IMR-90 (cell line): ENCODE measurements at regions not wholly inside any gene's neighbourhood (a gene's known extent, or its start where the extent isn't known, plus 50 kb on each side); places are given as distances from the start of the nearest gene placed in this dataset.

Experiments used
- ATAC-seq: fragments of 200-7000 bp; cut with Tn5 transposase; 2 replicates; pipeline ENCODE4 v1.9.1; 2020; ENCODE audit warnings: low read depth, mild to moderate bottlenecking, moderate library complexity
- BruUV-seq: library from RNA; stranded (reverse); fragments of 400-500 nt; replicated peaks from 2 replicates; lab custom pipeline; 2021; lab: Mats Ljungman, UMichigan
- CTCF ChIA-PET: fragments of 300-600 bp; formaldehyde crosslinking; extraction: SDS; loops from one replicate; lab custom pipeline; 2021; ENCODE audit warnings: antibody characterized with exemption; lab: Yijun Ruan, JAX
- POLR2A ChIA-PET: fragments of 300-600 bp; sonication (Branson Sonifier 250); formaldehyde crosslinking; loops from one replicate; lab custom pipeline; 2022; ENCODE audit warnings: antibody characterized with exemption; ENCODE audit not compliant: unreplicated experiment; lab: Charles Lee
- DNase-seq: peaks from one replicate; pipeline ENCODE4 v3.0.0; 2013
- H2AFZ ChIP-seq: replicated peaks from 2 replicates; pipeline ENCODE3; 2013; ENCODE audit warnings: low read length, mild to moderate bottlenecking; ENCODE audit not compliant: poor library complexity
- H2AK5ac ChIP-seq: 2 replicates; pipeline ENCODE4 v1.6.1; 2013; ENCODE audit warnings: low read depth, low read length, inconsistent platforms
- H2AK9ac ChIP-seq: replicated peaks from 2 replicates; pipeline ENCODE3; 2013; ENCODE audit warnings: mild to moderate bottlenecking, low read depth, low read length, moderate library complexity; ENCODE audit not compliant: poor library complexity
- H2BK120ac ChIP-seq: 2 replicates; pipeline ENCODE4 v1.6.1; 2013; ENCODE audit warnings: low read depth, low read length, inconsistent platforms
- H2BK15ac ChIP-seq: 3 replicates; pipeline ENCODE4 v1.6.1; 2013; ENCODE audit warnings: low read depth, low read length, inconsistent platforms
- H2BK20ac ChIP-seq: 2 replicates; pipeline ENCODE4 v1.6.1; 2013; ENCODE audit warnings: low read depth, mild to moderate bottlenecking, inconsistent platforms, low read length, moderate library complexity
- H2BK5ac ChIP-seq: 2 replicates; pipeline ENCODE4 v1.6.1; 2013; ENCODE audit warnings: mild to moderate bottlenecking, low read depth, low read length, inconsistent platforms; ENCODE audit not compliant: poor library complexity, severe bottlenecking
- H3K14ac ChIP-seq: replicated peaks from 2 replicates; pipeline ENCODE4 v1.6.1; 2013; ENCODE audit warnings: low read depth, low read length, inconsistent platforms
- H3K18ac ChIP-seq: 2 replicates; pipeline ENCODE4 v1.6.1; 2013; ENCODE audit warnings: low read depth, low read length, control low read depth
- H3K23ac ChIP-seq: 2 replicates; pipeline ENCODE4 v1.6.1; 2013; ENCODE audit warnings: low read depth, low read length, inconsistent platforms
- H3K27ac ChIP-seq: 2 replicates; pipeline ENCODE4 v1.5.1; 2013; ENCODE audit warnings: mild to moderate bottlenecking, control low read depth, low read length; ENCODE audit not compliant: insufficient read depth
- H3K27me3 ChIP-seq: 2 replicates; pipeline ENCODE4 v1.6.1; 2013; ENCODE audit warnings: low read length; ENCODE audit not compliant: control insufficient read depth, insufficient read depth
- H3K36me3 ChIP-seq: 2 replicates; pipeline ENCODE4 v1.6.1; 2013; ENCODE audit warnings: low read length, mixed read lengths; ENCODE audit not compliant: control insufficient read depth, insufficient read depth
- H3K4ac ChIP-seq: 2 replicates; pipeline ENCODE4 v1.6.1; 2013; ENCODE audit warnings: low read depth, low read length, inconsistent platforms
- H3K4me1 ChIP-seq: 2 replicates; pipeline ENCODE4 v1.6.1; 2013; ENCODE audit warnings: low read length, mixed read lengths; ENCODE audit not compliant: control insufficient read depth, insufficient read depth
- H3K4me2 ChIP-seq: 2 replicates; pipeline ENCODE4 v1.6.1; 2013; ENCODE audit warnings: low read depth, mild to moderate bottlenecking, control low read depth, low read length, moderate library complexity
- H3K4me3 ChIP-seq: 2 replicates; pipeline ENCODE4 v1.5.1; 2013; ENCODE audit warnings: low read depth, mild to moderate bottlenecking, control low read depth, low read length, moderate library complexity; ENCODE audit not compliant: insufficient read depth
- H3K56ac ChIP-seq: 2 replicates; pipeline ENCODE4 v1.6.1; 2013; ENCODE audit warnings: low read length, inconsistent platforms; ENCODE audit not compliant: insufficient read depth; ENCODE audit errors: extremely low read depth
- H3K79me1 ChIP-seq, 2 experiments: 2 replicates each; pipeline ENCODE4 v1.6.1; 2013; ENCODE audit warnings: low read length in 2 of 2, inconsistent platforms in 1 of 2, low read depth in 1 of 2
- H3K9ac ChIP-seq: 2 replicates; pipeline ENCODE4 v1.6.1; 2013; ENCODE audit warnings: low read depth, low read length, control low read depth
- H3K9me1 ChIP-seq: 2 replicates; pipeline ENCODE4 v1.6.1; 2013; ENCODE audit warnings: low read length, inconsistent platforms; ENCODE audit not compliant: insufficient read depth
- H3K9me3 ChIP-seq: 2 replicates; pipeline ENCODE4 v1.6.1; 2013; ENCODE audit warnings: low read length; ENCODE audit not compliant: control insufficient read depth, insufficient read depth
- H4K20me1 ChIP-seq: 2 replicates; pipeline ENCODE4 v1.6.1; 2013; ENCODE audit warnings: low read length, inconsistent platforms; ENCODE audit not compliant: insufficient read depth
- H4K5ac ChIP-seq: 2 replicates; pipeline ENCODE4 v1.6.1; 2013; ENCODE audit warnings: mild to moderate bottlenecking, low read depth, low read length, control low read depth
- H4K8ac ChIP-seq, 2 experiments: 2 replicates each; pipeline ENCODE4 v1.6.1; 2013; ENCODE audit warnings: low read depth in 2 of 2, low read length in 2 of 2, control low read depth in 1 of 2, inconsistent platforms in 1 of 2
- H4K91ac ChIP-seq: 2 replicates; pipeline ENCODE4 v1.6.1; 2013; ENCODE audit warnings: low read depth, low read length, inconsistent platforms; ENCODE audit not compliant: insufficient read depth
- BHLHE40 ChIP-seq: fragments of 150-350 bp; IDR thresholded peaks from 2 replicates; pipeline ENCODE4 v1.6.1; 2016; ENCODE audit warnings: mild to moderate bottlenecking, low read depth, low read length
- CEBPB ChIP-seq: IDR thresholded peaks from 2 replicates; pipeline ENCODE4 v1.6.1; 2012; ENCODE audit warnings: low read depth, low read length, improper control_type of control experiment
- CHD1 ChIP-seq: IDR thresholded peaks from 2 replicates; pipeline ENCODE4 v1.6.1; 2012; ENCODE audit warnings: low read depth, low read length, improper control_type of control experiment
- FOS ChIP-seq: fragments of 150-350 bp; IDR thresholded peaks from 2 replicates; pipeline ENCODE4 v1.6.1; 2016; ENCODE audit warnings: low read depth, low read length
- MAFK ChIP-seq: IDR thresholded peaks from 2 replicates; pipeline ENCODE4 v1.6.1; 2012; ENCODE audit warnings: low read depth, low read length, improper control_type of control experiment
- MAZ ChIP-seq: IDR thresholded peaks from 2 replicates; pipeline ENCODE4 v1.6.1; 2012; ENCODE audit warnings: low read depth, mild to moderate bottlenecking, low read length, improper control_type of control experiment, moderate library complexity, borderline replicate concordance
- MXI1 ChIP-seq: IDR thresholded peaks from 2 replicates; pipeline ENCODE4 v1.6.1; 2012; ENCODE audit warnings: low read depth, mild to moderate bottlenecking, low read length, moderate library complexity, borderline replicate concordance
- NFE2L2 ChIP-seq: fragments of 150-350 bp; IDR thresholded peaks from 2 replicates; pipeline ENCODE4 v1.6.1; 2016; ENCODE audit warnings: low read depth, mild to moderate bottlenecking, low read length
- POLR2A ChIP-seq: IDR thresholded peaks from 2 replicates; pipeline ENCODE4 v1.6.1; 2012; ENCODE audit warnings: mild to moderate bottlenecking, low read depth, low read length
- RAD21 ChIP-seq: IDR thresholded peaks from 2 replicates; pipeline ENCODE4 v1.6.1; 2012; ENCODE audit warnings: low read length, improper control_type of control experiment
- RCOR1 ChIP-seq: IDR thresholded peaks from 2 replicates; pipeline ENCODE4 v1.6.1; 2012; ENCODE audit warnings: mild to moderate bottlenecking, low read length, improper control_type of control experiment; ENCODE audit not compliant: insufficient replicate concordance
- RFX5 ChIP-seq: IDR thresholded peaks from 2 replicates; pipeline ENCODE4 v1.8.0; 2012; ENCODE audit warnings: low read depth, mild to moderate bottlenecking, low read length, moderate library complexity
- SMC3 ChIP-seq: fragments of 150-350 bp; IDR thresholded peaks from 2 replicates; pipeline ENCODE4 v1.6.1; 2016; ENCODE audit warnings: low read depth, mild to moderate bottlenecking, antibody characterized with exemption, low read length, moderate library complexity
- WGBS, 2 experiments: methylation state at CpG; one replicate each; pipeline versions ENCODE4 v1.1.5 to v1.1.7; 2013; ENCODE audit warnings: missing lambda C conversion rate in 2 of 2; ENCODE audit not compliant: insufficient read length in 1 of 2; ENCODE audit errors: extremely low coverage in 2 of 2; 5-methylcytosine and 5-hydroxymethylcytosine counted together
- dilution Hi-C: fragments of 300-500 bp; cut with HindIII; formaldehyde crosslinking; loops from one replicate; pipeline ENCODE4 v1.14.3; 2018; ENCODE audit warnings: low sequenced_read_pairs; ENCODE audit not compliant: unreplicated experiment
- in situ Hi-C: fragments of 300-500 bp; cut with MboI; formaldehyde crosslinking; loops from 3 replicates; pipeline ENCODE4 v1.14.3; 2019; ENCODE audit warnings: low sequenced_read_pairs, inconsistent platforms, mixed read lengths
- intact Hi-C: fragments of 100-400 bp; cut with micrococcal nuclease; formaldehyde crosslinking; loops from 2 replicates; pipeline ENCODE4 v1.10.0; 2022
- TF ChIP-seq, protein P1 (sequence below): conservative IDR thresholded peaks from 2 replicates; pipeline ENCODE4 v1.5.1; 2012; ENCODE audit warnings: mild to moderate bottlenecking, low read depth, low read length, improper control_type of control experiment
- TF ChIP-seq, protein P2 (sequence below): fragments of 150-350 bp; IDR thresholded peaks from 2 replicates; pipeline ENCODE4 v1.6.1; 2017; ENCODE audit warnings: mild to moderate bottlenecking, antibody characterized with exemption, low read length, low read depth
- TF ChIP-seq, protein P3 (sequence below): fragments of 150-350 bp; IDR thresholded peaks from 2 replicates; pipeline ENCODE4 v1.6.1; 2016; ENCODE audit warnings: low read depth, mild to moderate bottlenecking, low read length, moderate library complexity, borderline replicate concordance

DNA sequence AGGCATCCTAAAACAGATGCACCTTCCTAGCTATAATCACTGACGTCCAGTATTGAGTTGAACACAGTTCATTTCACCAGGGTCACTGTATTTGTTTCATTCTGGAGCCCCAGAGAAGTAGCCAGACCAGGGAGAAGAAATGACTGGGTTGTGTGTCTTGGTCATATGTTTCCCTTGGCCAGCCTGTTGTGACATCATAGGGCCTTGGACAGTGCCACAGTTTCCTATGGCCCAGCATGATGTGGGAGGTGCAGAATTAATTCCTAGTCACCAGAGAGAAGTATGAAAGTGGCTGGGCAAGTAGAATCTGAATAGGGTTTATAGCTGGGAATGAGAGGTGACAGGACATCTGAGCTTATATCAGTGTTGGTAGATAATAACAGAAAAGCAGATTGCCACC, 84.0 kb upstream of the ZBED5 start:
- no peak overlapping the region for H3K4ac ChIP-seq
- H3K27ac ChIP-seq, result no peak overlapping the region
- no peak overlapping the region for H4K91ac ChIP-seq
- H4K8ac ChIP-seq, result no peak overlapping the region
- no peak overlapping the region for H2BK15ac ChIP-seq
- POLR2A ChIA-PET, result no interaction called here
- H2AK9ac ChIP-seq, result no peak overlapping the region
- ATAC-seq (no peak), DNase-seq (no peak)
- H3K4me3 ChIP-seq, result no peak overlapping the region
- H3K14ac ChIP-seq, result no peak overlapping the region
- H2AFZ ChIP-seq, result no peak overlapping the region
- no CpG with 5 or more reads among the region's 1 CpG for WGBS, 2 experiments
- no peak overlapping the region for H3K18ac ChIP-seq
- in situ Hi-C loops, result loop anchor here (5.0 kb wide), 1 partner anchor 70 kb away; no protein-coding TSS in a partner anchor
- H4K5ac ChIP-seq, result no peak overlapping the region
- H3K56ac ChIP-seq, result no peak overlapping the region
- H3K4me2 ChIP-seq, result no peak overlapping the region
- H3K23ac ChIP-seq, result no peak overlapping the region
- H3K9me3 ChIP-seq, result no peaks in the 10 kb centered on the region
- no peak overlapping the region for H2BK5ac ChIP-seq
- no peaks in the 10 kb centered on the region for H3K4me1 ChIP-seq
- no peaks in the 10 kb centered on the region for H4K20me1 ChIP-seq
- dilution Hi-C loops, result no loop called here
- no peak overlapping the region for H2AK5ac ChIP-seq
- CTCF ChIA-PET, result interaction anchor here (0.6 to 2.3 kb wide), 3 partner anchors 8 to 805 kb away, joined by 3 to 11 read pairs (median 5); no protein-coding TSS in a partner anchor
- intact Hi-C loops, result no loop called here
- no peak overlapping the region for H2BK120ac ChIP-seq
- no TSS peak for BruUV-seq
- peaks cover 32% of the 10 kb centered on the region for H3K27me3 ChIP-seq
- H3K79me1 ChIP-seq, result no peaks in the 10 kb centered on the region
- no peak overlapping the region for H3K9ac ChIP-seq
- H3K36me3 ChIP-seq, result no peaks in the 10 kb centered on the region
- no peaks in the 10 kb centered on the region for H3K9me1 ChIP-seq
- H2BK20ac ChIP-seq, result no peak overlapping the region
- TF ChIP-seq MAFK, result no peak
- TF ChIP-seq NFE2L2, result no peak
- TF ChIP-seq MXI1, result no peak
- TF ChIP-seq, protein P1, sequence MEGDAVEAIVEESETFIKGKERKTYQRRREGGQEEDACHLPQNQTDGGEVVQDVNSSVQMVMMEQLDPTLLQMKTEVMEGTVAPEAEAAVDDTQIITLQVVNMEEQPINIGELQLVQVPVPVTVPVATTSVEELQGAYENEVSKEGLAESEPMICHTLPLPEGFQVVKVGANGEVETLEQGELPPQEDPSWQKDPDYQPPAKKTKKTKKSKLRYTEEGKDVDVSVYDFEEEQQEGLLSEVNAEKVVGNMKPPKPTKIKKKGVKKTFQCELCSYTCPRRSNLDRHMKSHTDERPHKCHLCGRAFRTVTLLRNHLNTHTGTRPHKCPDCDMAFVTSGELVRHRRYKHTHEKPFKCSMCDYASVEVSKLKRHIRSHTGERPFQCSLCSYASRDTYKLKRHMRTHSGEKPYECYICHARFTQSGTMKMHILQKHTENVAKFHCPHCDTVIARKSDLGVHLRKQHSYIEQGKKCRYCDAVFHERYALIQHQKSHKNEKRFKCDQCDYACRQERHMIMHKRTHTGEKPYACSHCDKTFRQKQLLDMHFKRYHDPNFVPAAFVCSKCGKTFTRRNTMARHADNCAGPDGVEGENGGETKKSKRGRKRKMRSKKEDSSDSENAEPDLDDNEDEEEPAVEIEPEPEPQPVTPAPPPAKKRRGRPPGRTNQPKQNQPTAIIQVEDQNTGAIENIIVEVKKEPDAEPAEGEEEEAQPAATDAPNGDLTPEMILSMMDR, result no peak
- TF ChIP-seq RCOR1, result no peak
- TF ChIP-seq CHD1, result no peak
- TF ChIP-seq RAD21, result no peak
- no peak for TF ChIP-seq BHLHE40
- TF ChIP-seq RFX5, result no peak
- TF ChIP-seq CEBPB, result no peak
- no peak for TF ChIP-seq SMC3
- TF ChIP-seq MAZ, result no peak
- TF ChIP-seq POLR2A, result no peak
- TF ChIP-seq, protein P2, sequence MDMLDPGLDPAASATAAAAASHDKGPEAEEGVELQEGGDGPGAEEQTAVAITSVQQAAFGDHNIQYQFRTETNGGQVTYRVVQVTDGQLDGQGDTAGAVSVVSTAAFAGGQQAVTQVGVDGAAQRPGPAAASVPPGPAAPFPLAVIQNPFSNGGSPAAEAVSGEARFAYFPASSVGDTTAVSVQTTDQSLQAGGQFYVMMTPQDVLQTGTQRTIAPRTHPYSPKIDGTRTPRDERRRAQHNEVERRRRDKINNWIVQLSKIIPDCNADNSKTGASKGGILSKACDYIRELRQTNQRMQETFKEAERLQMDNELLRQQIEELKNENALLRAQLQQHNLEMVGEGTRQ, result no peak
- TF ChIP-seq, protein P3, sequence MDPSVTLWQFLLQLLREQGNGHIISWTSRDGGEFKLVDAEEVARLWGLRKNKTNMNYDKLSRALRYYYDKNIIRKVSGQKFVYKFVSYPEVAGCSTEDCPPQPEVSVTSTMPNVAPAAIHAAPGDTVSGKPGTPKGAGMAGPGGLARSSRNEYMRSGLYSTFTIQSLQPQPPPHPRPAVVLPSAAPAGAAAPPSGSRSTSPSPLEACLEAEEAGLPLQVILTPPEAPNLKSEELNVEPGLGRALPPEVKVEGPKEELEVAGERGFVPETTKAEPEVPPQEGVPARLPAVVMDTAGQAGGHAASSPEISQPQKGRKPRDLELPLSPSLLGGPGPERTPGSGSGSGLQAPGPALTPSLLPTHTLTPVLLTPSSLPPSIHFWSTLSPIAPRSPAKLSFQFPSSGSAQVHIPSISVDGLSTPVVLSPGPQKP, result no peak
- no peak for TF ChIP-seq FOS
